OCI-LY1 (cell line): ENCODE measurements at regions not wholly inside any gene's neighbourhood (a gene's known extent, or its start where the extent isn't known, plus 50 kb on each side); places are given as distances from the start of the nearest gene placed in this dataset.

ENCODE experiments used
- H2AFZ ChIP-seq: fragments of 200-600 bp; sonication (generic), shearing (Covaris generic); 2 replicates; pipeline ENCODE4 v1.6.0; 2014; ENCODE audit warnings: antibody characterized with exemption, mild to moderate bottlenecking, low read length
- H3F3A ChIP-seq: fragments of 200-600 bp; sonication (generic), shearing (Covaris generic); 2 replicates; pipeline ENCODE4 v1.6.0; 2014; ENCODE audit warnings: mild to moderate bottlenecking, antibody characterized with exemption, low read length, moderate library complexity; ENCODE audit not compliant: insufficient read depth
- H3K27ac ChIP-seq: fragments of 200-600 bp; sonication (generic); 2 replicates; pipeline ENCODE4 v1.5.1; 2014; ENCODE audit warnings: low read length, mixed run types, mild to moderate bottlenecking, low read depth; ENCODE audit not compliant: poor library complexity, severe bottlenecking
- H3K27me3 ChIP-seq: fragments of 200-600 bp; sonication (generic); 2 replicates; pipeline ENCODE4 v1.6.0; 2014; ENCODE audit warnings: antibody characterized with exemption, mild to moderate bottlenecking, low read length, moderate library complexity; ENCODE audit not compliant: insufficient read depth
- H3K36me3 ChIP-seq: fragments of 200-600 bp; sonication (generic); 2 replicates; pipeline ENCODE4 v1.6.1; 2014; ENCODE audit warnings: mild to moderate bottlenecking, antibody characterized with exemption, low read length, moderate library complexity, mixed read lengths; ENCODE audit not compliant: insufficient read depth
- H3K4me1 ChIP-seq: fragments of 200-600 bp; sonication (generic); 2 replicates; pipeline ENCODE4 v1.5.1; 2014; ENCODE audit warnings: mild to moderate bottlenecking, low read length, moderate library complexity; ENCODE audit not compliant: insufficient read depth, severe bottlenecking
- H3K4me2 ChIP-seq: fragments of 200-600 bp; sonication (generic), shearing (Covaris generic); 2 replicates; pipeline ENCODE4 v1.6.1; 2014; ENCODE audit warnings: low read length
- H3K4me3 ChIP-seq: fragments of 200-600 bp; sonication (generic); 2 replicates; pipeline ENCODE4 v1.5.1; 2014; ENCODE audit warnings: low read length, low read depth, mild to moderate bottlenecking, mixed read lengths; ENCODE audit not compliant: poor library complexity, severe bottlenecking
- H3K79me2 ChIP-seq: fragments of 200-600 bp; shearing (Covaris generic); 2 replicates; pipeline ENCODE4 v1.6.1; 2016; ENCODE audit warnings: mixed run types, low read length, mixed read lengths; ENCODE audit not compliant: insufficient read depth
- H3K9ac ChIP-seq: fragments of 200-600 bp; sonication (generic), shearing (Covaris generic); 2 replicates; pipeline ENCODE4 v1.6.1; 2014; ENCODE audit warnings: mild to moderate bottlenecking, low read length, mixed read lengths
- H3K9me2 ChIP-seq: fragments of 200-600 bp; sonication (generic), shearing (Covaris generic); 2 replicates; pipeline ENCODE4 v1.6.1; 2014; ENCODE audit warnings: low read depth, mild to moderate bottlenecking, low read length, mixed read lengths
- H3K9me3 ChIP-seq: fragments of 200-600 bp; shearing (Covaris generic); 2 replicates; pipeline ENCODE4 v1.6.1; 2014; ENCODE audit warnings: low read length, mixed read lengths
- H4K20me1 ChIP-seq: fragments of 200-600 bp; sonication (generic), shearing (Covaris generic); 2 replicates; pipeline ENCODE4 v1.6.0; 2016; ENCODE audit warnings: mild to moderate bottlenecking, low read length; ENCODE audit not compliant: insufficient read depth
- EZH2 ChIP-seq: fragments of 200-600 bp; sonication (generic), shearing (Covaris generic); IDR thresholded peaks from 2 replicates; pipeline ENCODE4 v1.8.0; 2017; ENCODE audit warnings: borderline replicate concordance, mixed run types, mild to moderate bottlenecking, antibody characterized with exemption, low read length, moderate library complexity, mixed read lengths
- TF ChIP-seq, protein P1 (sequence below): fragments of 200-600 bp; sonication (generic), shearing (Covaris generic); IDR thresholded peaks from 2 replicates; pipeline ENCODE4 v1.5.1; 2017; ENCODE audit warnings: mild to moderate bottlenecking, antibody characterized with exemption, low read length, moderate library complexity, mixed read lengths

GRCh38 chr17:22131740-22132139 is 439.4 kb downstream of the KCNJ18 start:
- no peaks in the 10 kb centered on the region for H3K9me3 ChIP-seq
- H3K36me3 ChIP-seq, result no peaks in the 10 kb centered on the region
- no peak overlapping the region for H3K4me3 ChIP-seq
- no peaks in the 10 kb centered on the region for H4K20me1 ChIP-seq
- no peaks in the 10 kb centered on the region for H3K9me2 ChIP-seq
- H2AFZ ChIP-seq, result no peak overlapping the region
- H3K27me3 ChIP-seq, result no peaks in the 10 kb centered on the region
- no peaks in the 10 kb centered on the region for H3K4me1 ChIP-seq
- H3F3A ChIP-seq, result no peaks in the 10 kb centered on the region
- H3K27ac ChIP-seq, result no peak overlapping the region
- H3K79me2 ChIP-seq, result no peaks in the 10 kb centered on the region
- TF ChIP-seq, protein P1, sequence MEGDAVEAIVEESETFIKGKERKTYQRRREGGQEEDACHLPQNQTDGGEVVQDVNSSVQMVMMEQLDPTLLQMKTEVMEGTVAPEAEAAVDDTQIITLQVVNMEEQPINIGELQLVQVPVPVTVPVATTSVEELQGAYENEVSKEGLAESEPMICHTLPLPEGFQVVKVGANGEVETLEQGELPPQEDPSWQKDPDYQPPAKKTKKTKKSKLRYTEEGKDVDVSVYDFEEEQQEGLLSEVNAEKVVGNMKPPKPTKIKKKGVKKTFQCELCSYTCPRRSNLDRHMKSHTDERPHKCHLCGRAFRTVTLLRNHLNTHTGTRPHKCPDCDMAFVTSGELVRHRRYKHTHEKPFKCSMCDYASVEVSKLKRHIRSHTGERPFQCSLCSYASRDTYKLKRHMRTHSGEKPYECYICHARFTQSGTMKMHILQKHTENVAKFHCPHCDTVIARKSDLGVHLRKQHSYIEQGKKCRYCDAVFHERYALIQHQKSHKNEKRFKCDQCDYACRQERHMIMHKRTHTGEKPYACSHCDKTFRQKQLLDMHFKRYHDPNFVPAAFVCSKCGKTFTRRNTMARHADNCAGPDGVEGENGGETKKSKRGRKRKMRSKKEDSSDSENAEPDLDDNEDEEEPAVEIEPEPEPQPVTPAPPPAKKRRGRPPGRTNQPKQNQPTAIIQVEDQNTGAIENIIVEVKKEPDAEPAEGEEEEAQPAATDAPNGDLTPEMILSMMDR, result no peak
- no peak for TF ChIP-seq EZH2
- no peak overlapping the region for H3K4me2 ChIP-seq
- H3K9ac ChIP-seq, result no peak overlapping the region

GRCh38 chr17:22138861-22139469 is 446.6 kb downstream of the KCNJ18 start:
- H3K4me2 ChIP-seq, result no peak overlapping the region
- peaks cover 26% of the 10 kb centered on the region for H3K4me1 ChIP-seq
- TF ChIP-seq EZH2, result no peak
- TF ChIP-seq, protein P1, result no peak
- no peaks in the 10 kb centered on the region for H3K79me2 ChIP-seq
- H3K4me3 ChIP-seq, result no peak overlapping the region
- no peaks in the 10 kb centered on the region for H4K20me1 ChIP-seq
- no peak overlapping the region for H2AFZ ChIP-seq
- H3K9me2 ChIP-seq, result no peaks in the 10 kb centered on the region
- H3K36me3 ChIP-seq, result no peaks in the 10 kb centered on the region
- peak overlapping the region; percentile 54 for H3K27ac ChIP-seq
- no peak overlapping the region for H3K9ac ChIP-seq
- no peaks in the 10 kb centered on the region for H3K9me3 ChIP-seq
- no peaks in the 10 kb centered on the region for H3K27me3 ChIP-seq
- no peaks in the 10 kb centered on the region for H3F3A ChIP-seq

- Histone ChIP-seq H3K9me3 (no peaks in the 10 kb centered on the region), H3K79me2 (no peaks in the 10 kb centered on the region), H3K4me1 (peaks cover 45% of the 10 kb centered on the region), H4K20me1 (no peaks in the 10 kb centered on the region), H2AFZ (no peak overlapping the region), H3K9me2 (no peaks in the 10 kb centered on the region), H3K27ac (peak overlapping the region; percentile 13), H3F3A (no peaks in the 10 kb centered on the region), H3K36me3 (no peaks in the 10 kb centered on the region), H3K9ac (no peak overlapping the region), H3K4me2 (no peak overlapping the region), H3K4me3 (no peak overlapping the region), H3K27me3 (no peaks in the 10 kb centered on the region)
- no peak for TF ChIP-seq EZH2
Measured at GRCh38 chr17:22142091-22142490, 449.8 kb downstream of the KCNJ18 start.

DNA sequence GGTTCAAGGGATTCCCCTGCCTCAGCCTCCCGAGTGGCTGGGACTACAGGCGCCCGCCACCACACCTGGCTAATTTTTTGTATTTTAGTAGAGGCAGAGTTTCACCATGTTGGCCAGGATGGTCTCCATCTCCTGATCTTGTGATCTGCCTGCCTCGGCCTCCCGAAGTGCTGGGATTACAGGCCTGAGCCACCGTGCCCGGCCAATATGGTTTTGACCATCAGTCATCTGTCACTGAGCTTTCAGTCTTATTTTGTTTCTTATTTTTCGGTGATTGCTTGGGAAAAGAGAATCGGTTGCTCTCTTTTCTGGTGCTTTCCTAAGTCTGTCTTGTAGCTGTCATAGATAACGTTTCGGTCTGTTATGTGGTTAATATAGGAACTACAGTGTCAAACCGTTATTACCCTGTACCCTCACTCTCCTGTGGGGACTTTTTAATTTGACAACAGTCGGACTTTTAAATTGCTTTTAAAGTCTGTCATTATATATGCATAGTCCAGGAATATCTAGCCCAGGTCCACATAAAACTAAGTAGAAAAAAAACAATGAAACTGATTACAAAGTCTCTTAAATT is 453.4 kb downstream of the KCNJ18 start:
- Histone ChIP-seq H3K4me2 (peak overlapping the region; percentile 2; the same call in 1 of the 2 replicates), H3K9me3 (no peaks in the 10 kb centered on the region), H3K9me2 (no peaks in the 10 kb centered on the region), H3K36me3 (no peaks in the 10 kb centered on the region), H3K4me1 (peaks cover 31% of the 10 kb centered on the region), H3K27ac (peak overlapping the region; percentile 1), H2AFZ (peak overlapping the region; percentile 16), H3K79me2 (no peaks in the 10 kb centered on the region), H4K20me1 (no peaks in the 10 kb centered on the region), H3K4me3 (no peak overlapping the region), H3K27me3 (no peaks in the 10 kb centered on the region), H3F3A (no peaks in the 10 kb centered on the region), H3K9ac (no peak overlapping the region)
- no peak for TF ChIP-seq EZH2
- TF ChIP-seq, protein P1, result no peak
